HEK293 (cell line): ENCODE measurements at regions not wholly inside any gene's neighbourhood (a gene's known extent, or its start where the extent isn't known, plus 50 kb on each side); places are given as distances from the start of the nearest gene placed in this dataset.

ENCODE experiments used
- CTCF ChIA-PET: fragments of 350-600 bp; formaldehyde crosslinking; extraction: SDS; loops from one replicate; lab custom pipeline; 2021; ENCODE audit warnings: antibody characterized with exemption; lab: Yijun Ruan, JAX
- POLR2A ChIA-PET: fragments of 300-600 bp; formaldehyde crosslinking; extraction: SDS; loops from one replicate; lab custom pipeline; 2020; ENCODE audit warnings: antibody characterized with exemption, inconsistent platforms; lab: Yijun Ruan, JAX
- H3K27ac ChIP-seq: fragments of 200-500 bp; sonication (Bioruptor generic); 2 replicates; pipeline ENCODE4 v1.5.1; 2014; ENCODE audit warnings: low read depth, low read length, control low read depth, inconsistent platforms; ENCODE audit errors: extremely low read depth
- H3K36me3 ChIP-seq, 2 experiments: fragments of 200-500 bp in 1 of 2; sonication (Bioruptor generic) in 1 of 2; 1 replicate in 1 of 2; 2 replicates in 1 of 2; pipeline ENCODE4 v1.5.1; 2014 to 2017; ENCODE audit warnings: inconsistent platforms in 2 of 2, low read length in 2 of 2; ENCODE audit not compliant: control insufficient read depth in 2 of 2, insufficient read depth in 1 of 2
- H3K4me1 ChIP-seq: fragments of 200-500 bp; sonication (Bioruptor generic); 2 replicates; pipeline ENCODE4 v1.5.1; 2014; ENCODE audit warnings: mild to moderate bottlenecking, low read length, inconsistent platforms; ENCODE audit not compliant: control insufficient read depth, insufficient read depth
- H3K4me3 ChIP-seq: 2 replicates; pipeline ENCODE4 v1.5.1; 2011; ENCODE audit warnings: low read depth, mild to moderate bottlenecking, control low read depth, low read length, moderate library complexity
- H3K9me3 ChIP-seq: fragments of 200-500 bp; sonication (Bioruptor generic); 2 replicates; pipeline ENCODE4 v1.5.1; 2014; ENCODE audit warnings: low read depth, low read length, inconsistent platforms; ENCODE audit not compliant: control insufficient read depth, insufficient read depth
- OSR2 ChIP-seq: fragments of 450-650 bp; formaldehyde crosslinking; IDR thresholded peaks from 2 replicates; pipeline ENCODE4 v1.5.1; 2016; ENCODE audit warnings: missing biosample characterization, missing genetic modification characterization
- SETDB1 ChIP-seq: IDR thresholded peaks from one replicate; pipeline ENCODE4 v1.6.1; 2017; ENCODE audit warnings: mild to moderate bottlenecking, low read length, moderate library complexity, mixed read lengths; ENCODE audit not compliant: insufficient read length
- TCF7L2 ChIP-seq: IDR thresholded peaks from 2 replicates; pipeline ENCODE4 v1.6.1; 2011; ENCODE audit warnings: low read depth, mild to moderate bottlenecking, inconsistent platforms, low read length, moderate library complexity, borderline replicate concordance
- ZBTB8A ChIP-seq: fragments of 450-650 bp; formaldehyde crosslinking; IDR thresholded peaks from 2 replicates; pipeline ENCODE4 v1.5.1; 2016; ENCODE audit warnings: missing biosample characterization, missing genetic modification characterization
- ZNF211 ChIP-seq: fragments of 450-650 bp; formaldehyde crosslinking; IDR thresholded peaks from 2 replicates; pipeline ENCODE4 v1.5.1; 2016; ENCODE audit warnings: low read depth, missing biosample characterization, missing genetic modification characterization
- ZNF221 ChIP-seq: fragments of 450-650 bp; formaldehyde crosslinking; IDR thresholded peaks from 2 replicates; pipeline ENCODE4 v1.5.1; 2017; ENCODE audit warnings: missing biosample characterization, missing genetic modification characterization, borderline replicate concordance
- ZNF266 ChIP-seq: fragments of 450-650 bp; formaldehyde crosslinking; IDR thresholded peaks from 2 replicates; pipeline ENCODE4 v1.5.1; 2016; ENCODE audit warnings: missing biosample characterization, missing genetic modification characterization, low read depth
- ZNF350 ChIP-seq: fragments of 450-650 bp; formaldehyde crosslinking; IDR thresholded peaks from 2 replicates; pipeline ENCODE4 v1.5.0; 2017; ENCODE audit warnings: missing biosample characterization, mild to moderate bottlenecking, missing genetic modification characterization
- ZNF394 ChIP-seq: fragments of 450-650 bp; formaldehyde crosslinking; IDR thresholded peaks from 2 replicates; pipeline ENCODE4 v1.5.1; 2016; ENCODE audit warnings: missing biosample characterization, missing genetic modification characterization, mild to moderate bottlenecking, moderate library complexity, borderline replicate concordance
- ZNF560 ChIP-seq: fragments of 450-650 bp; formaldehyde crosslinking; IDR thresholded peaks from 2 replicates; pipeline ENCODE4 v1.5.1; 2017; ENCODE audit warnings: missing biosample characterization, missing genetic modification characterization, borderline replicate concordance
- ZNF624 ChIP-seq: fragments of 450-650 bp; formaldehyde crosslinking; IDR thresholded peaks from 2 replicates; pipeline ENCODE4 v1.5.1; 2017; ENCODE audit warnings: missing biosample characterization, missing genetic modification characterization
- ZNF777 ChIP-seq: fragments of 450-650 bp; formaldehyde crosslinking; IDR thresholded peaks from 2 replicates; pipeline ENCODE4 v1.5.1; 2017; ENCODE audit warnings: missing biosample characterization, missing genetic modification characterization, borderline replicate concordance
- ZSCAN16 ChIP-seq: fragments of 450-650 bp; formaldehyde crosslinking; IDR thresholded peaks from 2 replicates; pipeline ENCODE4 v1.5.1; 2016; ENCODE audit warnings: missing biosample characterization, missing genetic modification characterization
- ZSCAN23 ChIP-seq: fragments of 450-650 bp; formaldehyde crosslinking; IDR thresholded peaks from 2 replicates; pipeline ENCODE4 v1.5.1; 2016; ENCODE audit warnings: missing biosample characterization, missing genetic modification characterization
- TF ChIP-seq, protein P1 (sequence below): fragments of 450-650 bp; formaldehyde crosslinking; optimal IDR thresholded peaks from 2 replicates; pipeline ENCODE3; 2016; ENCODE audit warnings: missing biosample characterization, mild to moderate bottlenecking, missing genetic modification characterization
- TF ChIP-seq, protein P2 (sequence below): fragments of 450-650 bp; formaldehyde crosslinking; IDR thresholded peaks from 2 replicates; pipeline ENCODE4 v1.5.1; 2017; ENCODE audit warnings: missing biosample characterization, missing genetic modification characterization
- TF ChIP-seq, protein P3 (sequence below): fragments of 450-650 bp; formaldehyde crosslinking; IDR thresholded peaks from 2 replicates; pipeline ENCODE4 v1.5.1; 2016; ENCODE audit warnings: missing biosample characterization, missing genetic modification characterization
- TF ChIP-seq, protein P4 (sequence below): fragments of 450-650 bp; formaldehyde crosslinking; IDR thresholded peaks from 2 replicates; pipeline ENCODE4 v1.5.1; 2016; ENCODE audit warnings: missing biosample characterization, missing genetic modification characterization, borderline replicate concordance
- TF ChIP-seq, protein P5 (sequence below): fragments of 450-650 bp; formaldehyde crosslinking; IDR thresholded peaks from 2 replicates; pipeline ENCODE4 v1.5.1; 2016; ENCODE audit warnings: missing biosample characterization, missing genetic modification characterization

DNA sequence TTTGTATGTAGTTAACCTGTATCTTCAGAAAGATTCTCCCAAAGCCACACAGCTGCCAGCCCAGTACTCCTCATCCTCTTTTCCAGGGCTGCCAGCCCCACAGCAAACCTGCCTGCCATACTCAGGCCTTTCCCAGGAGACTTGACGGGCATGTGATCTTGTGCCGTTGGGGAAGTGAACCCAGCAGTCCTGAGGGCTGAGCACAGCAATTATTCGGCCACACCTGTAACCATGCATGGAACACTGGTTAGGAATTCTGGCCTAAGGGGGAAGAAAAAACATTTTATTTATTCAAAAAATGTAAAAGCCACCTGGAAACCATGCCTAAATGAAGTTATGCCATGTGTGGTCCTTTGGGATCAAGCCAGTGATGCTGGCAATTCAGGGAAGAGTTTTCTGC, 145.3 kb downstream of the GRIN2B start (continued):
- TF ChIP-seq ZNF624 (tag by site-specific recombination), result no peak

DNA sequence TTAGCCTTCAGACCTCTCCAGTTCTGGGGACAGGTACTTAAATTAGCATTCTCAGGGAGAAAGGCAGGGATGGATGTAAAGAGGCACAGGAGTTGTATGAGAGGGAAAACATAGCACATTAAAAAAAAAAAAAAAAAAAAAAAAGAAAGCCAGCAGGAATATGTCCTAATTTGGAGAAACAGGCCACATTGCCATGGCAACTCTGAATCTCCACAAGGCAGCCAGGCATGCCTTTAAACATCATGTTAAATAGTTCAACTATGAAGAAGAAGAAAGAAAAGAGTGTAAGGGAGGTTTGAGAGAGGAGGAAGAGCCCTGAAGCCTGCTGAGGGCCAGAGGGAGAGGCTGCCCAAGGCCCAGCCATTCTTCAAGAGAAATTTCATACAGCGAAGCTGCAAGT, 145.8 kb downstream of the GRIN2B start:
- H3K36me3 ChIP-seq, result no peaks in the 10 kb centered on the region
- ChIA-PET POLR2A (no interaction called here), CTCF (no interaction called here)
- no peaks in the 10 kb centered on the region for H3K4me1 ChIP-seq
- no peak overlapping the region for H3K4me3 ChIP-seq
- no peaks in the 10 kb centered on the region for H3K9me3 ChIP-seq
- H3K27ac ChIP-seq, result no peak overlapping the region
- TF ChIP-seq ZBTB8A, result no peak
- TF ChIP-seq, all 188 proteins: peak for 0

DNA sequence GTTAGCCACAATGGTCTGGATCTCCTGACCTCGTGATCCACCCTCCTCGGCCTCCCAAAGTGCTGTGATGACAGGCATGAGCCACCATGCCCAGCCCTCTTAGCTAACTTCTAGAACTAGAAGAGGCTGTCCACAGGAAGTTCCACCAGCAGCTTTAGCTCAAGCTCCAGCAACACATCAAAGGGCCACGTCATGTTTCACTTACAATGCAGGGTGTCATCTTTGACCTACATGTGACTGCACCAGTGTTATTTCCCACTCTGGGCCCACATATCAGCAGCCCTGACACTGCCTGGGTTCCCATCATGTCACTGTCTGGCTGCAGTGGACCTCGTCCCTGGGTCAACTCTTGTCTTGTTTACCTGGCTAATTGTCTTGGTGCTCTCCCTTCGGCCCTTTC, 147.2 kb downstream of the GRIN2B start:
- CTCF ChIA-PET, result interaction anchor here (0.6 kb wide), 1 partner anchor 30 kb away, joined by 3 read pairs; no protein-coding TSS in a partner anchor
- H3K4me3 ChIP-seq, result no peak overlapping the region
- H3K27ac ChIP-seq, result no peak overlapping the region
- TF ChIP-seq, protein P1, sequence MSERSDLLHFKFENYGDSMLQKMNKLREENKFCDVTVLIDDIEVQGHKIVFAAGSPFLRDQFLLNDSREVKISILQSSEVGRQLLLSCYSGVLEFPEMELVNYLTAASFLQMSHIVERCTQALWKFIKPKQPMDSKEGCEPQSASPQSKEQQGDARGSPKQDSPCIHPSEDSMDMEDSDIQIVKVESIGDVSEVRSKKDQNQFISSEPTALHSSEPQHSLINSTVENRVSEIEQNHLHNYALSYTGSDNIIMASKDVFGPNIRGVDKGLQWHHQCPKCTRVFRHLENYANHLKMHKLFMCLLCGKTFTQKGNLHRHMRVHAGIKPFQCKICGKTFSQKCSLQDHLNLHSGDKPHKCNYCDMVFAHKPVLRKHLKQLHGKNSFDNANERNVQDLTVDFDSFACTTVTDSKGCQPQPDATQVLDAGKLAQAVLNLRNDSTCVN (tag by site-specific recombination), result no peak
- TF ChIP-seq ZNF211 (tag by site-specific recombination) (no peak), ZNF350 (tag by site-specific recombination) (no peak), ZSCAN16 (tag by site-specific recombination) (no peak), ZSCAN23 (no peak), ZNF266 (tag by site-specific recombination) (no peak), SETDB1 (no peak), OSR2 (tag by site-specific recombination) (no peak), ZNF560 (tag by site-specific recombination) (no peak), ZNF221 (tag by site-specific recombination) (no peak), ZNF394 (tag by site-specific recombination) (no peak), TCF7L2 (no peak), ZNF777 (no peak)
- TF ChIP-seq, protein P2, sequence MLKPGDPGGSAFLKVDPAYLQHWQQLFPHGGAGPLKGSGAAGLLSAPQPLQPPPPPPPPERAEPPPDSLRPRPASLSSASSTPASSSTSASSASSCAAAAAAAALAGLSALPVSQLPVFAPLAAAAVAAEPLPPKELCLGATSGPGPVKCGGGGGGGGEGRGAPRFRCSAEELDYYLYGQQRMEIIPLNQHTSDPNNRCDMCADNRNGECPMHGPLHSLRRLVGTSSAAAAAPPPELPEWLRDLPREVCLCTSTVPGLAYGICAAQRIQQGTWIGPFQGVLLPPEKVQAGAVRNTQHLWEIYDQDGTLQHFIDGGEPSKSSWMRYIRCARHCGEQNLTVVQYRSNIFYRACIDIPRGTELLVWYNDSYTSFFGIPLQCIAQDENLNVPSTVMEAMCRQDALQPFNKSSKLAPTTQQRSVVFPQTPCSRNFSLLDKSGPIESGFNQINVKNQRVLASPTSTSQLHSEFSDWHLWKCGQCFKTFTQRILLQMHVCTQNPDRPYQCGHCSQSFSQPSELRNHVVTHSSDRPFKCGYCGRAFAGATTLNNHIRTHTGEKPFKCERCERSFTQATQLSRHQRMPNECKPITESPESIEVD (tag by site-specific recombination), result no peak
- TF ChIP-seq, protein P3, sequence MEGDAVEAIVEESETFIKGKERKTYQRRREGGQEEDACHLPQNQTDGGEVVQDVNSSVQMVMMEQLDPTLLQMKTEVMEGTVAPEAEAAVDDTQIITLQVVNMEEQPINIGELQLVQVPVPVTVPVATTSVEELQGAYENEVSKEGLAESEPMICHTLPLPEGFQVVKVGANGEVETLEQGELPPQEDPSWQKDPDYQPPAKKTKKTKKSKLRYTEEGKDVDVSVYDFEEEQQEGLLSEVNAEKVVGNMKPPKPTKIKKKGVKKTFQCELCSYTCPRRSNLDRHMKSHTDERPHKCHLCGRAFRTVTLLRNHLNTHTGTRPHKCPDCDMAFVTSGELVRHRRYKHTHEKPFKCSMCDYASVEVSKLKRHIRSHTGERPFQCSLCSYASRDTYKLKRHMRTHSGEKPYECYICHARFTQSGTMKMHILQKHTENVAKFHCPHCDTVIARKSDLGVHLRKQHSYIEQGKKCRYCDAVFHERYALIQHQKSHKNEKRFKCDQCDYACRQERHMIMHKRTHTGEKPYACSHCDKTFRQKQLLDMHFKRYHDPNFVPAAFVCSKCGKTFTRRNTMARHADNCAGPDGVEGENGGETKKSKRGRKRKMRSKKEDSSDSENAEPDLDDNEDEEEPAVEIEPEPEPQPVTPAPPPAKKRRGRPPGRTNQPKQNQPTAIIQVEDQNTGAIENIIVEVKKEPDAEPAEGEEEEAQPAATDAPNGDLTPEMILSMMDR (tag by site-specific recombination), result no peak
- TF ChIP-seq, protein P4, sequence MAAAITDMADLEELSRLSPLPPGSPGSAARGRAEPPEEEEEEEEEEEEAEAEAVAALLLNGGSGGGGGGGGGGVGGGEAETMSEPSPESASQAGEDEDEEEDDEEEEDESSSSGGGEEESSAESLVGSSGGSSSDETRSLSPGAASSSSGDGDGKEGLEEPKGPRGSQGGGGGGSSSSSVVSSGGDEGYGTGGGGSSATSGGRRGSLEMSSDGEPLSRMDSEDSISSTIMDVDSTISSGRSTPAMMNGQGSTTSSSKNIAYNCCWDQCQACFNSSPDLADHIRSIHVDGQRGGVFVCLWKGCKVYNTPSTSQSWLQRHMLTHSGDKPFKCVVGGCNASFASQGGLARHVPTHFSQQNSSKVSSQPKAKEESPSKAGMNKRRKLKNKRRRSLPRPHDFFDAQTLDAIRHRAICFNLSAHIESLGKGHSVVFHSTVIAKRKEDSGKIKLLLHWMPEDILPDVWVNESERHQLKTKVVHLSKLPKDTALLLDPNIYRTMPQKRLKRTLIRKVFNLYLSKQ (tag by site-specific recombination), result no peak
- TF ChIP-seq, protein P5, sequence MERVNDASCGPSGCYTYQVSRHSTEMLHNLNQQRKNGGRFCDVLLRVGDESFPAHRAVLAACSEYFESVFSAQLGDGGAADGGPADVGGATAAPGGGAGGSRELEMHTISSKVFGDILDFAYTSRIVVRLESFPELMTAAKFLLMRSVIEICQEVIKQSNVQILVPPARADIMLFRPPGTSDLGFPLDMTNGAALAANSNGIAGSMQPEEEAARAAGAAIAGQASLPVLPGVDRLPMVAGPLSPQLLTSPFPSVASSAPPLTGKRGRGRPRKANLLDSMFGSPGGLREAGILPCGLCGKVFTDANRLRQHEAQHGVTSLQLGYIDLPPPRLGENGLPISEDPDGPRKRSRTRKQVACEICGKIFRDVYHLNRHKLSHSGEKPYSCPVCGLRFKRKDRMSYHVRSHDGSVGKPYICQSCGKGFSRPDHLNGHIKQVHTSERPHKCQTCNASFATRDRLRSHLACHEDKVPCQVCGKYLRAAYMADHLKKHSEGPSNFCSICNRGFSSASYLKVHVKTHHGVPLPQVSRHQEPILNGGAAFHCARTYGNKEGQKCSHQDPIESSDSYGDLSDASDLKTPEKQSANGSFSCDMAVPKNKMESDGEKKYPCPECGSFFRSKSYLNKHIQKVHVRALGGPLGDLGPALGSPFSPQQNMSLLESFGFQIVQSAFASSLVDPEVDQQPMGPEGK, result no peak
- TF ChIP-seq, all 188 proteins: peak for 0
- H3K36me3 ChIP-seq, result no peaks in the 10 kb centered on the region
- POLR2A ChIA-PET, result no interaction called here
- no peaks in the 10 kb centered on the region for H3K4me1 ChIP-seq
- H3K9me3 ChIP-seq, result no peaks in the 10 kb centered on the region
